SK-N-SH (cell line): ENCODE measurements at regions not wholly inside any gene's neighbourhood (a gene's known extent, or its start where the extent isn't known, plus 50 kb on each side); places are given as distances from the start of the nearest gene placed in this dataset.

Experiments used
- CTCF ChIA-PET: fragments of 300-600, 350-600 bp; formaldehyde crosslinking; extraction: SDS; loops from one replicate; lab custom pipeline; 2021; lab: Yijun Ruan, JAX
- POLR2A ChIA-PET: fragments of 350-600 bp; sonication (Branson Sonifier 250); formaldehyde crosslinking; extraction: SDS; loops from one replicate; lab custom pipeline; 2020; ENCODE audit warnings: antibody characterized with exemption, inconsistent platforms; lab: Yijun Ruan, JAX
- DNase-seq: peaks from one replicate; pipeline ENCODE4 v3.0.0; 2012
- H2AFZ ChIP-seq: fragments of 200-600 bp; sonication (generic); 2 replicates; pipeline ENCODE4 v1.8.1; 2016; ENCODE audit warnings: antibody characterized with exemption, mild to moderate bottlenecking, low read depth
- H3F3A ChIP-seq: fragments of 200-600 bp; sonication (generic); replicated peaks from 2 replicates; pipeline ENCODE3; 2016; ENCODE audit warnings: antibody characterized with exemption, mild to moderate bottlenecking; ENCODE audit not compliant: insufficient read depth
- H3K27ac ChIP-seq, 2 experiments: fragments of 200-500 bp in 1 of 2; fragments of 200-600 bp in 1 of 2; sonication (Bioruptor generic) in 1 of 2; sonication (generic), shearing (Covaris generic) in 1 of 2; 2 replicates each; pipeline versions ENCODE4 v1.5.1 to v1.6.1; 2014 to 2016; ENCODE audit warnings: low read depth in 2 of 2, inconsistent platforms in 1 of 2, low read length in 1 of 2, mild to moderate bottlenecking in 1 of 2, mixed read lengths in 1 of 2
- H3K27me3 ChIP-seq: fragments of 200-600 bp; sonication (generic), shearing (Covaris generic); 2 replicates; pipeline ENCODE4 v1.6.1; 2016; ENCODE audit warnings: mixed run types; ENCODE audit not compliant: insufficient read depth
- H3K36me3 ChIP-seq, 2 experiments: fragments of 200-500 bp in 1 of 2; fragments of 200-600 bp in 1 of 2; sonication (Bioruptor generic) in 1 of 2; sonication (generic) in 1 of 2; replicated peaks in 1 of 2; 2 replicates each; pipeline versions ENCODE3 to v1.5.1; 2014 to 2016; ENCODE audit warnings: low read length in 1 of 2, mild to moderate bottlenecking in 1 of 2; ENCODE audit not compliant: insufficient read depth in 2 of 2, control insufficient read depth in 1 of 2
- H3K4me1 ChIP-seq, 2 experiments: fragments of 200-500 bp in 1 of 2; fragments of 200-600 bp in 1 of 2; sonication (Bioruptor generic) in 1 of 2; sonication (generic), shearing (Covaris generic) in 1 of 2; 2 replicates each; pipeline versions ENCODE4 v1.5.1 to v1.6.1; 2014 to 2016; ENCODE audit warnings: low read depth in 1 of 2, low read length in 1 of 2, mixed run types in 1 of 2; ENCODE audit not compliant: insufficient read depth in 2 of 2, control insufficient read depth in 1 of 2
- H3K4me2 ChIP-seq: fragments of 200-600 bp; sonication (generic), shearing (Covaris generic); 2 replicates; pipeline ENCODE4 v1.6.1; 2017; ENCODE audit warnings: mixed run types
- H3K4me3 ChIP-seq, 2 experiments: fragments of 200-500 bp in 1 of 2; fragments of 200-600 bp in 1 of 2; sonication (Bioruptor generic) in 1 of 2; sonication (generic), shearing (Covaris generic) in 1 of 2; 2 replicates each; pipeline versions ENCODE4 v1.5.1 to v1.8.1; 2014 to 2016; ENCODE audit warnings: low read depth in 2 of 2, inconsistent platforms in 1 of 2, low read length in 1 of 2, mild to moderate bottlenecking in 1 of 2, mixed read lengths in 1 of 2, moderate library complexity in 1 of 2
- H3K79me2 ChIP-seq: fragments of 200-600 bp; sonication (generic); 2 replicates; pipeline ENCODE4 v1.8.1; 2017; ENCODE audit warnings: mild to moderate bottlenecking; ENCODE audit not compliant: insufficient read depth
- H3K9ac ChIP-seq: fragments of 200-600 bp; sonication (generic); 2 replicates; pipeline ENCODE4 v1.6.1; 2017; ENCODE audit warnings: mixed run types
- H3K9me2 ChIP-seq: fragments of 200-600 bp; sonication (generic); 2 replicates; pipeline ENCODE4 v1.6.1; 2017; ENCODE audit warnings: mixed run types
- H3K9me3 ChIP-seq: fragments of 200-600 bp; sonication (generic); 2 replicates; pipeline ENCODE4 v1.6.1; 2017; ENCODE audit warnings: mixed run types, mild to moderate bottlenecking, moderate library complexity
- H4K20me1 ChIP-seq: fragments of 200-600 bp; sonication (generic); 2 replicates; pipeline ENCODE4 v1.6.1; 2017; ENCODE audit warnings: mild to moderate bottlenecking, mixed run types; ENCODE audit not compliant: insufficient read depth
- CHD2 ChIP-seq: fragments of 150-350 bp; IDR thresholded peaks from 2 replicates; pipeline ENCODE4 v1.6.1; 2018; ENCODE audit warnings: low read length; ENCODE audit not compliant: partially characterized antibody
- EZH2phosphoT487 ChIP-seq: fragments of 200-600 bp; sonication (generic); IDR thresholded peaks from 2 replicates; pipeline ENCODE4 v1.6.1; 2017; ENCODE audit warnings: low read depth, mixed run types, mild to moderate bottlenecking, antibody characterized with exemption, moderate library complexity, borderline replicate concordance
- FOXM1 ChIP-seq: IDR thresholded peaks from 2 replicates; pipeline ENCODE4 v1.4.0; 2012; ENCODE audit warnings: low read depth, mild to moderate bottlenecking
- JUND ChIP-seq: IDR thresholded peaks from 2 replicates; pipeline ENCODE4 v1.4.0; 2012
- MEF2A ChIP-seq: IDR thresholded peaks from 2 replicates; pipeline ENCODE4 v1.4.0; 2012; ENCODE audit warnings: low read depth, borderline replicate concordance
- MXI1 ChIP-seq: IDR thresholded peaks from 2 replicates; pipeline ENCODE4 v1.6.1; 2012; ENCODE audit warnings: mild to moderate bottlenecking, low read depth, low read length, improper control_type of control experiment
- NFIC ChIP-seq: IDR thresholded peaks from 2 replicates; pipeline ENCODE4 v1.4.0; 2012; ENCODE audit warnings: borderline replicate concordance
- POLR2AphosphoS5 ChIP-seq: IDR thresholded peaks from 2 replicates; pipeline ENCODE4 v1.6.1; 2012; ENCODE audit warnings: low read depth, low read length
- RAD21 ChIP-seq: IDR thresholded peaks from 2 replicates; pipeline ENCODE4 v1.6.1; 2012; ENCODE audit warnings: mild to moderate bottlenecking, low read length
- RXRA ChIP-seq: IDR thresholded peaks from 2 replicates; pipeline ENCODE4 v1.4.0; 2012; ENCODE audit warnings: low read depth, mild to moderate bottlenecking, borderline replicate concordance
- SMC3 ChIP-seq: IDR thresholded peaks from 2 replicates; pipeline ENCODE4 v1.6.1; 2012; ENCODE audit warnings: low read depth, low read length, improper control_type of control experiment
- TAF1 ChIP-seq: IDR thresholded peaks from 2 replicates; pipeline ENCODE4 v1.6.1; 2012; ENCODE audit warnings: low read depth, mild to moderate bottlenecking, low read length, moderate library complexity, borderline replicate concordance
- TCF12 ChIP-seq: IDR thresholded peaks from 2 replicates; pipeline ENCODE4 v1.4.0; 2012
- TEAD4 ChIP-seq: IDR thresholded peaks from 2 replicates; pipeline ENCODE4 v1.4.0; 2012; ENCODE audit warnings: mild to moderate bottlenecking, borderline replicate concordance; ENCODE audit not compliant: insufficient read depth
- USF2 ChIP-seq: fragments of 150-350 bp; IDR thresholded peaks from 2 replicates; pipeline ENCODE4 v1.6.1; 2017; ENCODE audit warnings: antibody characterized with exemption, low read length, low read depth, borderline replicate concordance
- YY1 ChIP-seq: IDR thresholded peaks from 2 replicates; pipeline ENCODE4 v1.4.0; 2012; ENCODE audit warnings: low read depth, mild to moderate bottlenecking
- ZBTB33 ChIP-seq: IDR thresholded peaks from 2 replicates; pipeline ENCODE4 v1.4.0; 2012; ENCODE audit warnings: low read depth, borderline replicate concordance
- WGBS: methylation state at CpG from one replicate; pipeline ENCODE4 v1.1.6; 2017; ENCODE audit warnings: low lambda C conversion rate; 5-methylcytosine and 5-hydroxymethylcytosine counted together

GRCh38 chr2:12114816-12115215 is 368.4 kb downstream of the LPIN1 start:
- CTCF ChIA-PET: interaction anchor here (1.0 to 1.3 kb wide), 2 partner anchors 8 to 26 kb away, joined by 3 to 4 read pairs; no protein-coding TSS in a partner anchor
- Histone ChIP-seq H3K27me3 (no peaks in the 10 kb centered on the region), H3K9me3 (no peaks in the 10 kb centered on the region), H3K9ac (no peak overlapping the region), H3K4me3 (no peak overlapping the region), H4K20me1 (no peaks in the 10 kb centered on the region), H3K9me2 (no peaks in the 10 kb centered on the region), H3K36me3 (no peaks in the 10 kb centered on the region), H3K27ac (no peak overlapping the region), H2AFZ (no peak overlapping the region), H3K4me1 (peaks cover 0 to 5% of the 10 kb centered on the region in 2 experiments; a peak in 2 of 4 replicates), H3K79me2 (no peaks in the 10 kb centered on the region), H3K4me2 (no peak overlapping the region), H3F3A (peaks cover under 1% of the 10 kb centered on the region)
- WGBS: 56% methylated on average over 1 of the region's 1 CpG
- DNase-seq: no peak
- TF ChIP-seq ZBTB33: no peak
- TF ChIP-seq FOXM1: no peak
- TF ChIP-seq YY1: no peak
- no peak for TF ChIP-seq TAF1
- TF ChIP-seq TEAD4: no peak
- no peak for TF ChIP-seq TCF12
- TF ChIP-seq NFIC: no peak
- POLR2A ChIA-PET: no interaction called here

GRCh38 chr2:12116228-12116750 is 369.9 kb downstream of the LPIN1 start:
- DNase-seq: no peak
- H3K36me3 ChIP-seq: no peaks in the 10 kb centered on the region
- H2AFZ ChIP-seq: no peak overlapping the region
- POLR2A ChIA-PET: no interaction called here
- no peak overlapping the region for H3K4me2 ChIP-seq
- H3K9me3 ChIP-seq: no peaks in the 10 kb centered on the region
- peaks cover 0 to 19% of the 10 kb centered on the region in 2 experiments; a peak in 2 of 4 replicates for H3K4me1 ChIP-seq
- peaks cover 13% of the 10 kb centered on the region for H3F3A ChIP-seq
- no peaks in the 10 kb centered on the region for H3K9me2 ChIP-seq
- no peaks in the 10 kb centered on the region for H3K79me2 ChIP-seq
- no peaks in the 10 kb centered on the region for H3K27me3 ChIP-seq
- H3K4me3 ChIP-seq: no peak overlapping the region
- H3K27ac ChIP-seq: no peak overlapping the region
- WGBS: 79% methylated on average over 7 of the region's 7 CpGs
- no peak overlapping the region for H3K9ac ChIP-seq
- CTCF ChIA-PET: no interaction called here
- no peaks in the 10 kb centered on the region for H4K20me1 ChIP-seq
- TF ChIP-seq RXRA: no peak

- no peak overlapping the region for H2AFZ ChIP-seq
- H4K20me1 ChIP-seq: no peaks in the 10 kb centered on the region
- H3K79me2 ChIP-seq: no peaks in the 10 kb centered on the region
- no peaks in the 10 kb centered on the region for H3K36me3 ChIP-seq
- ChIA-PET POLR2A (no interaction called here), CTCF (interaction anchor here (1.1 kb wide), 2 partner anchors 10 to 887 kb away, joined by 3 to 4 read pairs; no protein-coding TSS in a partner anchor)
- peaks cover 13% of the 10 kb centered on the region for H3F3A ChIP-seq
- H3K9ac ChIP-seq: no peak overlapping the region
- DNase-seq: no peak
- peak overlapping the region; percentile 28; the same call in 1 of the 2 replicates for H3K4me2 ChIP-seq
- H3K9me2 ChIP-seq: no peaks in the 10 kb centered on the region
- H3K4me3 ChIP-seq: no peak overlapping the region
- H3K4me1 ChIP-seq: peaks cover 0 to 19% of the 10 kb centered on the region in 2 experiments; a peak in 1 of 4 replicates
- no peaks in the 10 kb centered on the region for H3K27me3 ChIP-seq
- H3K9me3 ChIP-seq: no peaks in the 10 kb centered on the region
- peak overlapping the region in 1 of 2 experiments; percentile 48; a peak in 2 of 4 replicates for H3K27ac ChIP-seq
- TF ChIP-seq MEF2A (no peak), CHD2 (no peak), ZBTB33 (no peak), TAF1 (no peak), FOXM1 (no peak), MXI1 (no peak), JUND (no peak), RAD21 (no peak), USF2 (no peak), YY1 (no peak), POLR2AphosphoS5 (no peak), EZH2phosphoT487 (no peak), RXRA (no peak), SMC3 (no peak), NFIC (no peak; the same call in 1 of the 2 replicates)
Measured at GRCh38 chr2:12119841-12120240, 373.4 kb downstream of the LPIN1 start.
